Brain microvascular endothelial cell (primary cell): ENCODE measurements at regions not wholly inside any gene's neighbourhood (a gene's known extent, or its start where the extent isn't known, plus 50 kb on each side); places are given as distances from the start of the nearest gene placed in this dataset.
A peak's percentile ranks its signal among the peaks of the same experiment; 100 is the strongest.

Experiments used
- DNase-seq: peaks from one replicate; pipeline ENCODE4 v3.0.0-alpha.2; 2020
- H3K27ac ChIP-seq: fragments of 250-450 bp; sonication (Bioruptor Pico); 2 replicates; pipeline ENCODE4 v1.5.1; 2020; ENCODE audit warnings: mild to moderate bottlenecking, moderate library complexity
- H3K27me3 ChIP-seq: fragments of 250-450 bp; sonication (Bioruptor Pico); replicated peaks from 2 replicates; pipeline ENCODE4 v1.5.1; 2020; ENCODE audit warnings: mild to moderate bottlenecking
- H3K36me3 ChIP-seq: fragments of 250-450 bp; sonication (Bioruptor Pico); replicated peaks from 2 replicates; pipeline ENCODE4 v1.5.1; 2020; ENCODE audit warnings: mild to moderate bottlenecking
- H3K4me3 ChIP-seq: 2 replicates; pipeline ENCODE4 v1.5.1; 2011; ENCODE audit warnings: low read depth, mild to moderate bottlenecking, control low read depth, low read length, moderate library complexity
- in situ Hi-C: cut with HindIII; loops from 2 replicates; pipeline ENCODE4 v1.10.0; 2017; ENCODE audit warnings: low sequenced_read_pairs, low pct_ligation_motif_present
- TF ChIP-seq, protein P1 (sequence below): IDR thresholded peaks from 2 replicates; pipeline ENCODE4 v1.5.1; 2011; ENCODE audit warnings: low read depth, mild to moderate bottlenecking, moderate library complexity, low read length, control low read depth, inconsistent platforms; ENCODE audit errors: missing control alignments

DNA sequence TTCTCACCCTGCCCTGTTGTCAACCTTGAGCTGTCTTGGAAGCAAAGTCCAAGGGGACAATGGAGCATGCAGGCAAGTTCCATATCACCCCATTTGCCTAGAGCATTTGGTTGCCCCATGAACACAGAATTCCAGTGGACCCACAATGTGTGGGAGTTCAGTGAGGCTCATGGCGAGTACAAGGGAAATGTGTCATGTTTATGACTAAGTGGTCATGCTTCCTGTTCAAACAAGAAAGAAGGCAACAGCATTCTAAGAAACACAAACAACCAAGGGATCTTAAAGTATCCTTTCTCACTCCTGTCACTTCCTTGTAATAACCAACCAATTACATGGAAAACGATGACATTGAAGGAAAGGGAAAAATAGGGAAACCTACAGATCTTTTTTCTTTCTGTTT is 513.0 kb downstream of the INHBA start:
- Histone ChIP-seq H3K27me3 (no peaks in the 10 kb centered on the region), H3K27ac (peak overlapping the region; percentile 97), H3K4me3 (no peak overlapping the region), H3K36me3 (no peaks in the 10 kb centered on the region)
- TF ChIP-seq, protein P1, sequence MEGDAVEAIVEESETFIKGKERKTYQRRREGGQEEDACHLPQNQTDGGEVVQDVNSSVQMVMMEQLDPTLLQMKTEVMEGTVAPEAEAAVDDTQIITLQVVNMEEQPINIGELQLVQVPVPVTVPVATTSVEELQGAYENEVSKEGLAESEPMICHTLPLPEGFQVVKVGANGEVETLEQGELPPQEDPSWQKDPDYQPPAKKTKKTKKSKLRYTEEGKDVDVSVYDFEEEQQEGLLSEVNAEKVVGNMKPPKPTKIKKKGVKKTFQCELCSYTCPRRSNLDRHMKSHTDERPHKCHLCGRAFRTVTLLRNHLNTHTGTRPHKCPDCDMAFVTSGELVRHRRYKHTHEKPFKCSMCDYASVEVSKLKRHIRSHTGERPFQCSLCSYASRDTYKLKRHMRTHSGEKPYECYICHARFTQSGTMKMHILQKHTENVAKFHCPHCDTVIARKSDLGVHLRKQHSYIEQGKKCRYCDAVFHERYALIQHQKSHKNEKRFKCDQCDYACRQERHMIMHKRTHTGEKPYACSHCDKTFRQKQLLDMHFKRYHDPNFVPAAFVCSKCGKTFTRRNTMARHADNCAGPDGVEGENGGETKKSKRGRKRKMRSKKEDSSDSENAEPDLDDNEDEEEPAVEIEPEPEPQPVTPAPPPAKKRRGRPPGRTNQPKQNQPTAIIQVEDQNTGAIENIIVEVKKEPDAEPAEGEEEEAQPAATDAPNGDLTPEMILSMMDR: no peak
- in situ Hi-C loops: no loop called here
- peak; percentile 95 for DNase-seq

DNA sequence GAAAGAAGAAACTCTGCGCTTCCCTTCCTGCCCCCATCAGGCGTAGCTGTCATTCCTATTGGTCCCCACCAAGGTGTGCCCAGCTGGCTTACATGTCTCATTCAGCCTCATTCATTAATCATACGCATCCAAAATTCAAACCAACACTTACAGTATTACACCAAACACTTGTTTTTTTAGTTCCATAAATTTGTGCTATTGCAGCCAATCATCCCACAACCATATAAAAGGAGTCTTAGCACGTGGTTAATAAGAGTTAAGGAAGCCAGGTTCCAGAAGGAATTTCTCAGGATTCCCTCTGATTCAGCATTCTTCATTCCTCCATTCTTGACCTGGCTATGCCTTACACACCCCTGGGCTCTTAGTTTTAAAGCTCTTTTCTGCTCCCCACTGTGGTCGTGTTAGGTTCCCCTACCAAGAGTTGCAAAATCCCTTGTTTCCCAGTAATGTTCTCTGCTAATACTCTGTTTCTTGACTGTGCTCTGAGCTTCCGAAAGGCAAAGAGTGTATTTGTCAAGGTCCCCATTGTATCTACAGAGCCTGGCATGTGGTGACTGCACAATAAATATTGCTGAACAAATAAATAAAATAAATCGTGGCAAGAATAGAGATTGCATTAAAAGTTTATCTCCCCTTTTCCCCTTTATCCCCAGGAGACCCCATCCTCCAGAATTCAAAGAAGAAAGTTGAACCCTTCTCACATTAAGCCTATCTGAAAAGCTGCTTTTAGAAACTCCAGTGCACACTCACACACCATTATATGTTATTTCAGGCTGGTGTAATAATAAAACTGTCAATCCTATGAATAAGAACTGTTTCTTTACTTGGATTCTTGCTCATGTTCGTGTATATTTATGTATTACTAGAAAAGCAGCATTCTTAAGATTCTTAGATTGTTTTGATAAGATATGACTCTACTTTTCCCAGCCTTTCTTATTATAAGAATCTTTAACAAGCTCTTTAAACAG is 514.4 kb downstream of the INHBA start:
- peak; percentile 49 for DNase-seq
- in situ Hi-C loops: no loop called here
- Histone ChIP-seq H3K4me3 (no peak overlapping the region), H3K27ac (peak overlapping the region; percentile 97), H3K27me3 (no peaks in the 10 kb centered on the region), H3K36me3 (no peaks in the 10 kb centered on the region)
- TF ChIP-seq, protein P1: no peak

DNA sequence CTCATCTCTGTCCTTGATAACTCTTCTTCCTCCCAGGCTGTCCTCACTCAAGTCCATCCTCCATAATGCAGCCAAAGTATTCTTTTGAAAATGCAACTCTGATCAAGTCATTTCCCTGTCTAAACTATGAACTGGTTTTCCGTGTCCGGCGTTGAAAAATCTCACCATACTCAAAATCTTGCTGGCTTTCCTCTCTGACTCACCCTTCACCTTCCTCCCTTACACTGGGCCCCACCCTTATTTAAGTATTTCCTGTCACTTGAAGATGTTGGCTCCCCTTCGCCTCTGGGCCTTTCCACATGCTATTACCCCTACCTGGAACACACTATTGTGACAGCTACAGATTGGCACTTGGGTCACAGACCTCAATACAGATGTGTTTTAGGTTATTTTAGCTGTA is 515.6 kb downstream of the INHBA start:
- DNase-seq: no peak
- no peak overlapping the region for H3K27ac ChIP-seq
- no peak overlapping the region for H3K4me3 ChIP-seq
- no peaks in the 10 kb centered on the region for H3K36me3 ChIP-seq
- TF ChIP-seq, protein P1: no peak
- H3K27me3 ChIP-seq: no peaks in the 10 kb centered on the region
- in situ Hi-C loops: no loop called here

DNA sequence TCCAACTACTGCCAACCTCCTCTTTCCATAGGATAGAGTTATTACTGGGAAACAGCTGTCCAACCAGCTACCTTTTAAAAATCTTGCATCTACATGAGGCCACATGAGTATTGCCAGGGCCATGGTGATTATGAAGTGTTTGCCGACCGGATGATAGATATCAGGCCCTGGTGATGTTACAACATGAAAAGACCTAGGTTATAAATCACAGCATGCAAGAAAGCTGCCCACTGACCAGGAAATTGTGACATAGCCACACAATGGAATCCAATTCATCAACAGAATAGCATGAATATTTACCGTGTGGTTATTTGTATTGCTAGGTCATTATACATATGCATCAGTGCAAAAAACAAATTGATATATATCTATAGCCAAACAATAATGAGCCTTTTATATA is 517.0 kb downstream of the INHBA start:
- DNase-seq: no peak
- Histone ChIP-seq H3K4me3 (no peak overlapping the region), H3K36me3 (no peaks in the 10 kb centered on the region), H3K27ac (no peak overlapping the region), H3K27me3 (no peaks in the 10 kb centered on the region)
- in situ Hi-C loops: no loop called here
- TF ChIP-seq, protein P1: no peak

DNA sequence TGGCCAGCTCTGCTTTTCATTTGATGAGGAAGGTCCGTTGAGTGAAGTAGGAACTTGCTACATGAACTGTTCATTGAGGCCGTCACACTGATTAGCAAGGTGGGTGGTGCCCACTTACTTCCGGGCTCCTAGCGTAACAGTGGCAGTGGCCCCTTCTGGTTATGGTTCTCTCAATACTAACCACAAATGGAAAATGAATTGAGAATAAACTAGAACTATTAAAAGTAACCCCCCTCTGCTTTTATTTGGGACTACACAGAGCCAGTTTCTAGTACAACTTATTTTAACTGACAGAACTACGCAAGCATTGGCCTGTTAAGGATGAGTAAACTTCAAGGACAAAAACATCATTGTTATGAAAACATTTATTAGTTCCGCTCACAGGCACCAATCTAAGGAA is 519.1 kb downstream of the INHBA start:
- DNase-seq: no peak
- in situ Hi-C loops: no loop called here
- no peak overlapping the region for H3K27ac ChIP-seq

More for the DNA sequence above, 519.1 kb downstream of the INHBA start:
- Histone ChIP-seq H3K36me3 (no peaks in the 10 kb centered on the region), H3K27me3 (no peaks in the 10 kb centered on the region), H3K4me3 (no peak overlapping the region)
- TF ChIP-seq, protein P1: no peak
